Stimulated activated CD4-positive, alpha-beta T cell treated with anti-CD3 and anti-CD28 coated beads, TNF-alpha, amount 100 ng/mL, for 24 hours (primary cell): ENCODE measurements at regions not wholly inside any gene's neighbourhood (a gene's known extent, or its start where the extent isn't known, plus 50 kb on each side); places are given as distances from the start of the nearest gene placed in this dataset.

Source experiments
- DNase-seq, 3 experiments: peaks; one replicate each; pipeline ENCODE4 v3.0.0-alpha.2; 2020; ENCODE audit warnings: low read depth in 3 of 3

- DNase-seq, result no peak
Measured at GRCh38 chr5:165083394-165083793, 1578.0 kb downstream of the MAT2B start.

GRCh38 chr5:165086465-165086864, 1581.0 kb downstream of the MAT2B start:
- DNase-seq, result no peak

DNA sequence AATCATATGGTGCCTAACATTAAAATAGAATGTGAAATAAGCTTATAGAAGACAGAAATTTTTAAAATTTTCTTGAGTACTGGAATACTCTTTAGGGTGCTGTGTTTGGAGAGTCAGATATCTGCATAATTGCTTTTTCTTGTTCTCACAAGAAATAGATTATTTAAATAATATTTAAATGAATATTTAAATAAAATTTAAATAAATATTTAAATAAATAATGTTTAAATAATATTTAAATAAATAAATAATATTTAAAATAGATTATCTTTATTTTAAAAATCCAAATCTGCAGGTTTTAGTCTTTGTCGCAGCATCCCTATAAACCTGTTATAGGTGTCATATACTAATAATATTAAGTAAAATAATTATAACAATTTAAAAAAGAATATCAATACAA, 1589.4 kb downstream of the MAT2B start:
- DNase-seq, result no peak

DNA sequence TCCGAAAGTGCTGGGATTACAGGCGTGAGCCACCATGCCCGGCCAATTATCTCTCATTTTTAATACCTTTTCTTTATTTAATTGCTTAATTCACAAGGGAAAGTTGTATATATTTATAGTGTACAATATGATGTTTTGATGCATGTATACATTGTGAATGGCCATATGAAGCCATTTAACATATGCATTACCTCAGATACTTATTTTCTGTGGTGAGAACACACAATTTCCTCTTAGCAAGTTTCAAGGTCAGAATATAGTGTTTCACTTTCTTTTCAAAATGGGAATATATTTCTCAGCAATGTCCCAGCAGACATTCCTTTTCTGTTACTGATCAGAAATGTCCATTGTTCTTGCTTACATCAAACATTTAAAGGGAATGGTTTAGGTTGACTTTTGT, 1596.3 kb downstream of the MAT2B start:
- no peak for DNase-seq

DNA sequence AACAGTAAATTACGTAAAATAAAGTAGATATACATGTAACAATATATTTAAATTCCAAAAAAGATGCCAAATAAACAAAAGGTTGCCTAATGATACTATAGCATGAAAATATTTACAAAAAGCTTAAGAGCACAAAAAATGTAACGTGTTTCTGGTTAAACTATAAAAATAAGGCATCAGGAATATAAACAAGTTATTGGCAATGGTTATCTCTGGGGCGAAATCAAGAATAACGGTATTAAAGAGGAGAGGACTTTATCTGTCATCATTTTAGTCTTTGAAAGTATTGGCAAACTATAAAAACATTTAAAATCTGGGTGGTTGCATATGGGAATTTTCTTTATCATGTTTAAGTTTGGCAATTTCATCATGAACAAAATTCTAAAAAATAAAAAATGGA, 1599.2 kb downstream of the MAT2B start:
- no peak for DNase-seq

DNA sequence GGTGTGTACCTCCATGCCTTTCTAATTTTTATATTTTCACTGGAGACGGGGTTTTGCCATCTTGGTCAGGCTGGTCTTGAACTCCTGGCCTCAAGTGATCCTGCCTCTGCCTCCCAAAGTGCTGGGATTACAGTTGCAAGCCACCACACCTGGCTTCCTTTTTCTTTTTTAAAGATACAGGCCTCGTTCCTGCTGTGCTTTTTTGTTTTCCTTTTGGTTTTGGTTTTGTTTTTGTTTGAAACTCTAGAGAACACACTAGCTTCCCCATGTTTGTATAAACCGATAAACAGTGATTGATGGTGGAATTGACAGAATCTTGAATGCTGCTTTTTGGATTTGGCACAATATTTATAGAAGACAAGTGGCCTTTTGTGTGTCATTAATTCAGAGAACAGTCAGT, 1603.4 kb downstream of the MAT2B start:
- no peak for DNase-seq

DNA sequence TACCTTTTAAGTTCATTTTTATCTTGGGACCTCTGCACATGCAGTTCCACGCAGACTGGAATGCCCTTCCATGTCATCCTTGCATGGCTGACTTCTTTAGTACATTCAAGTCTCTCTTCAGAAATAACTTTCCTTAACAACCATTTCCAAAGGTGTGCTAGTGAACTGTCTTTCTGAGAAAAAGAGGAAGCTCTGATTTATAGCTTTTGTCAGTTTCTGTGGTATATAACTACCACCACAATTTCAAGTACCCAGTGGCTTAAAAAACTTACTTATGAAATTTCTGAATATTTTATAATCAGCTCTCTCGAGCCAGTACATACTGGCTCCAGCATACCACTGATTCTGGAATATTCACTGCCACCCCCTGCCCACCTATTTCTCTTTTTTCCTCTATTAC, 1613.8 kb downstream of the MAT2B start:
- DNase-seq, result no peak

DNA sequence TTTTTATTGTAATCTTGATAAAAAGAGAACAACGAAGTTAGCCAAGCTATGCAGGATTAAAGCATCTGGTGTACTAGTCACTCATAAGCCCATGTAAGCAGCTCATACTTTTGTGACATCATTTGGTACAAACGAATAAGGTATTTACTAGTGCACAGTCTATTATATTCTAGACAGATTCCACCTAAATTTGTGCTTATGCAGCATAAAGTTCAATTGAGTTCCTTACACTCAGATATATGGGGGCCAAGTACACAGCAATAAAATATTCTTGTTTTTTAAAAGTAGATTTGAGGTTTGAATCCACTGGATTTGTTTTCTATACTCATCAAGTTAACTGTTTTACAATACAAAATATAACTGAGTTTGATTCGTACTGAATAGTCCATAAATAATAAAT, 1621.2 kb downstream of the MAT2B start:
- DNase-seq, result no peak

- DNase-seq, result no peak
Measured at GRCh38 chr5:165127941-165128340, 1622.5 kb downstream of the MAT2B start.

- DNase-seq, result no peak
Measured at GRCh38 chr5:165130656-165131055, 1625.2 kb downstream of the MAT2B start.

DNA sequence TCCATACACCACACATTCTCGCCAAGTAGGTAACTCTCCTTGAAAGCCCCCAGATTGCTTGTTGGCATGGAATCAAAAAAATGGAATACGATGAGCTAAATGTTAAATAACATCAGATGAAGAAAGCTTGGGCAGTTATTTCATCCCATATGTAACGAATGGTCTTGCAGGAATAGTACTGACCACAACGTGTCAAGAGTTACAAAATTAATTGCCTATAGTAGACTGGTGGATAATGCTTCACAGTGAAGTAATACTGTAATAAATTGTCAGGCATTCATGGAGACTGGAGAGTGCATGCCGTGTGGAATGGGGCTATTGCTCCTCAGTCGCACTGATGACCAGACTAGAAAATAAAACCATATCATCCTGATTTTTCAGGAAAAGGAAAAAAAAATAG, 1628.7 kb downstream of the MAT2B start:
- no peak for DNase-seq

DNA sequence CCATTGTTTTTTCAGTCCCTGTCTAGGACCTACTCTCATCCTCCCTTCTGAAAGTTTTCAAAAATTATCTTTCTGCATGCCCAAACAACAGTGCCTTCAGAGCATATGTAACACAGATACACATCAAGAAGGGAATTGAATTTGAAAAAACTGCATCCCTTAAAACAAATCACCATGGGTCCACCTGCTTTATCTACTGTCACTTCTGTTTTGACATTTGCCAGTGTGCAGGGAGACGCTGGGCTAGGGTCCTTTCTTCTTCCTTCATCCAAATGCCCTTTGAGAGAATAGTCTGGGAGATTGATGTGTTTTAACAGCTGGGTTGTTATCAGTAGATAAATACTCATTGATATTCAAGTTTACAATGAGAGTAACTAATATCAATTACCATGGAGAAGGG, 1630.1 kb downstream of the MAT2B start:
- DNase-seq, result no peak

GRCh38 chr5:165137701-165138100, 1632.3 kb downstream of the MAT2B start:
- no peak for DNase-seq

DNA sequence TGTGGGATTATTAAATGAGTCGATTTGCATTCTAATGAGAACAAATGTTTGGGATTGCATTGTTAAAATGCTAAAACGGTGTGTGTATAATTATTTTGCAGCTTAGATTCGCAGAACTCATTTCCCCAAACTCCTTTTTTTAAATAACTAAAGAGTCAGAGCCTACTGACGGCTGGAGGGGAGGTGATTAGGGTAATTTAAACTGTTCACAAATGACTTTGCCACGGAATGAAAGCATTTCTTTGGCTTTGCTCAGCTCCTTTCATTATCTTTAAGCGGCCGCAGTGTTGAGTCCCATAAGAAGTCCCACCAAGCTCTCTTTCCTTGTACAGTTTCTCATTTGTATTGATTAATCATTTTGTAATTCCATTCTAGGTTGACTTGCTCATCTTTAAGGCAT, 1632.8 kb downstream of the MAT2B start:
- DNase-seq, result no peak

- no peak for DNase-seq
Measured at GRCh38 chr5:165139262-165139661, 1633.8 kb downstream of the MAT2B start.

DNA sequence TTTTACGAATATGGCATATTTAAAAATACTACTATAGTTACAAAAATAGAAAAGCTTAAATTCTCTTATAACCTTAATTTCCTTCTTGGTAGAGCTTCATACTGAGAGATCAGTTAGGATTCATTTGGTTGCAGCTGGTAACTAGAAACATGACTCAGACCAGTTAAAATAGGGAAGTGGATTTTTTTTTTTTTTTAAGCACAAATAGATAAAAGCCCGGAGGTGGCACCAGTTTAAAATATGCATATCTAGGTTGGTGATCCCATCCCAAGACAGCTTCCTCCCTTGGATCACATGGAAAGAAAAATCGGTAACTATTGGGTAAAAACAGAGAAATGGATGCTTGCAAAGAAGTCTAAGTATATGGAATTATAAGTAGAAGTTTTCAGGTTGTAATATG, 1634.3 kb downstream of the MAT2B start:
- no peak for DNase-seq

DNA sequence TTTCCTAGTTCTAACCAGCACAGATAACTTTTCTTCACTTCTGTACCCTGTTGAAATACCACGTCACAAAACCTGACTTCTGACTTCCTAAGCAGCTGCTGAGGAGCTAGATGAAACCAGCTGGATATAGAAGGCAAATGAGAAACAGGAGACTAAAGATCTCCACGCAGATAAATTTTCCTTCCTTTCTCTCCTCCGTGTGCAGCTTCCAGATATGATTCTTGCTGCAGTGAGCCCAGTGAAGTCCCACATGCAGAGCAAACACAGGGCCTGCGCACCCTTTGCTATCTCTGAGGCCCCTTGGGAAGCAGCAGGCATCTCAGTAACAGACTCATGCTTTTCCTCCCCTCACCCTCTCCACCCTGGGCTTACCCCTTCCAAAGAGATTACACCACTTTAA, 1638.3 kb downstream of the MAT2B start:
- no peak for DNase-seq

DNA sequence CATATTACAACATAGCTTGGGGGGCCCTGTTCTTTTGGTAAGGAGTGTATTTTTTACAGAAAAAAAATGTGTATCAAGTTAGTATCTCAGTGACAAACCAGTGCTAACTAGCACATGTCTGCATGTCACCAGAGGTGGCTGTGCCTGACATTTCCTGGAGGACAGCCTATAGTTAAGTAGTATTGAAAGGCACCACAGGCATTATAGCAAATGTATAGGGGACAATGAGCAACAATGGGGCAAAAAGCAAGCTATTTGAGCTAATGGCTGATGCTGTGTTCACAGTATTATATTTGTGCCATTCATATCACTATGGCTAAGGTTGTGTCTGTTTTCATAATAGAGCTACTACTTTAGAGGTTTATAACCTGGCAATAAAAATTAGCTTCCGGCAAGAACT, 1644.0 kb downstream of the MAT2B start:
- DNase-seq, result no peak

- no peak for DNase-seq
Measured at GRCh38 chr5:165152058-165152457, 1646.6 kb downstream of the MAT2B start.

DNA sequence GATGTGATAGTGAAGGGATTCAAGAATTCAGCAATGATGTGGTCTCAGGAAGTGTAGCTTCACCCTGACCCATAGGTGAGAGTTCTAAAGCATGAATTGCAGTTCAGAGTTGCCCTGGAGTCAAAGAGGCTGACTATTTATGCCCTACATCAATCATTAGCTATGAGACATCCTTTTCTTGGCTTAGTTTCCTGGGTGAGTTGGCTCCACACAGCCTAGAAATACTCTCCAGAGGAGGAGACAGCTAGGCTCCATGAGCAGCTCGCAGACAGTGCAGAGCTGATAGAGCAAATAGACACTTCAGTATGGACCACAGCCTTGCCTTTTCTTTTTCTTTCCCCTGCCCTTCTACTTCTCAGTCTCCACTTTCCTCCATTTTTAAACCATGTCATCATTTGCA, 1651.8 kb downstream of the MAT2B start:
- no peak for DNase-seq

DNA sequence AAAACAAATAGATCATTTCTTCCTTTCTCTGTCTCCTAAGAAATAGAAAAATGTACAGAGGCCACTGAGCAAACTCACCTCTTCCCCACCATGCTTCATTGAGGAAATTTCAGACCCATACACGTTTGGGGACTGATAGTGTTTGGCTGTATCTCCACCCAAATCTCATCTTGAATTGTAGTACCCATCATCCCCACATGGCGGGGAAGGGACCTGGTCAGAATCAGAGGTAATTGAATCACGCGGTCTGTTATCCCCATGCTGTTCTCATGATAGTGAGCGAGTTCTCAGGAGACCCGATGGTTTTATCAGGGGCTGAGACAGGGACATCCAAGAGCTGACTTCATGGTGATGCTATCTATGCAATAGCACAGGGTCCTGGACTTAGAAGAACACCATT, 1655.8 kb downstream of the MAT2B start:
- DNase-seq, result no peak

- no peak for DNase-seq
Measured at GRCh38 chr5:165163861-165164260, 1658.4 kb downstream of the MAT2B start.

GRCh38 chr5:165173651-165174050, 1668.2 kb downstream of the MAT2B start:
- no peak for DNase-seq

DNA sequence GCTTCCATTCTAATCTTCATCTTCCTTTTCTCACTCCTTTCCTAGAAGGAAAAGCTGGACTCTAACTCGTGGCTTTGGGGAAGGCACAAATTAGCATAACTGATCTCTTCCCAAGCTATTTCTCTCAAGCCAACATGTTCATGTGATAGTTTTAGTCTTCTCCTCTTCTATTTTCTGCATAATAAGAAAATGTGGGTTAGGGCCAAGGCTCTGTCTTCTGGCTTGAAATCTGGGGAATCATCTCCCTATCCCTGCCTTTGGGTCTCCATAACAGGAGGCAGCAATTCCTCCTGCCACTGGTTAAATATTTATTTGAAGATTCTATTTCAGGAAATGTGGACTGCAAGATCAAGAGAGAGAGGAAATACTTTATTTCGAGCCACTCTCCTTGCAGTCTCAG, 1669.6 kb downstream of the MAT2B start:
- DNase-seq, result no peak

GRCh38 chr5:165184183-165184582, 1678.8 kb downstream of the MAT2B start:
- no peak for DNase-seq
